Stomach (tissue), 4 donors: ENCODE measurements at regions not wholly inside any gene's neighbourhood (a gene's known extent, or its start where the extent isn't known, plus 50 kb on each side); places are given as distances from the start of the nearest gene placed in this dataset.

Experiments used
- CTCF ChIP-seq, 7 experiments: fragments of 450-650 bp in 4 of 7; fragments of 200-600 bp in 3 of 7; sonication (generic) in 3 of 7; IDR thresholded peaks; one replicate each; pipeline ENCODE4 v1.5.1; 2016 to 2019; ENCODE audit warnings: antibody characterized with exemption in 7 of 7, control low read depth in 2 of 7, mild to moderate bottlenecking in 1 of 7
- EP300 ChIP-seq: sonication (generic); formaldehyde crosslinking; IDR thresholded peaks from one replicate; pipeline ENCODE4 v1.6.1; 2017; ENCODE audit warnings: antibody characterized with exemption
- POLR2A ChIP-seq, 4 donors: fragments of 450-650 bp; IDR thresholded peaks; one replicate each; pipeline ENCODE4 v1.6.1; 2016; ENCODE audit warnings: antibody characterized with exemption in 4 of 4, control low read depth in 2 of 4, mild to moderate bottlenecking in 1 of 4, moderate library complexity in 1 of 4

GRCh38 chr7:125645770-125646169 is 716.1 kb upstream of the POT1 start:
- TF ChIP-seq CTCF (IDR thresholded peaks at IDR 0.05), result no peak
- TF ChIP-seq EP300, result no peak
- TF ChIP-seq POLR2A (IDR thresholded peaks at IDR 0.05), result no peak
